ENCODE measurements at regions not wholly inside any gene's neighbourhood (a gene's known extent, or its start where the extent isn't known, plus 50 kb on each side); places are given as distances from the start of the nearest gene placed in this dataset.

- TF ChIP-seq BCL11A (IDR thresholded peaks at IDR 0.05; ENCODE audit: low read depth, low read length): no peak
- TF ChIP-seq POU2F2 (IDR thresholded peaks at IDR 0.05; ENCODE audit: borderline replicate concordance, low read depth, low read length): no peak
- TF ChIP-seq FOXK2 (IDR thresholded peaks at IDR 0.05): no peak
- no peak for TF ChIP-seq BRCA1 (IDR thresholded peaks at IDR 0.05; ENCODE audit: low read depth, low read length)
- TF ChIP-seq, protein P1, sequence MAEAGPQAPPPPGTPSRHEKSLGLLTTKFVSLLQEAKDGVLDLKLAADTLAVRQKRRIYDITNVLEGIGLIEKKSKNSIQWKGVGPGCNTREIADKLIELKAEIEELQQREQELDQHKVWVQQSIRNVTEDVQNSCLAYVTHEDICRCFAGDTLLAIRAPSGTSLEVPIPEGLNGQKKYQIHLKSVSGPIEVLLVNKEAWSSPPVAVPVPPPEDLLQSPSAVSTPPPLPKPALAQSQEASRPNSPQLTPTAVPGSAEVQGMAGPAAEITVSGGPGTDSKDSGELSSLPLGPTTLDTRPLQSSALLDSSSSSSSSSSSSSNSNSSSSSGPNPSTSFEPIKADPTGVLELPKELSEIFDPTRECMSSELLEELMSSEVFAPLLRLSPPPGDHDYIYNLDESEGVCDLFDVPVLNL (IDR thresholded peaks at IDR 0.05; ENCODE audit: low read depth, low read length): no peak
These were observed 161.8 kb upstream of the B3GALT2 start (continued) for GRCh38 chr1:193348091-193348768.

DNA sequence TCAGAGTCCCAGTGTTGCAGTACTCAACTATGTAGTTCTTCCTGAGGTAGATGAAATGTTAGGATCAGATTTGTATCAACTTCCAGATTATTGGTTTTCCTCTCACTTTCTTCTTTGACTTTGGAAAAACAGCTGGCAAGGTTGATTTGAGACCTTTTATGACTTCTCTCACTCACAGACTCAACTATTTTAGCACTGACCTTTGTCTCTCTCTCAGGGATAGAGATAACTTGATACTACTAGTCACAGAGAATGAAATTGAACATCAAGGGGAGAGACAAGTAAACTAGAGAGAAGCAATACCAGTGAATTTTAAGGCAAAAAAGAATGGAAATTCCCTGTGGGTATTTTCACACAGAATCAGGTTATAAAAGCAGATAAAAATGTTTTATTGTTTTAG is 159.7 kb upstream of the B3GALT2 start:
- no peaks in the 10 kb centered on the region for H3K9me3 ChIP-seq (replicated peaks; ENCODE audit: control insufficient read depth, insufficient read depth, low read length)
- ChIA-PET CTCF (interaction anchor here (0.7 to 1.2 kb wide), 3 partner anchors 9 to 1011 kb away, joined by 3 read pairs; no protein-coding TSS in a partner anchor), POLR2A (no interaction called here), RAD21 (ENCODE audit: unreplicated experiment) (no interaction called here), SMC1A (ENCODE audit: uncharacterized antibody, unreplicated experiment) (no interaction called here)
- no peak overlapping the region for H3K4me3 ChIP-seq
- no peak for FAIRE-seq
- no peaks in the 10 kb centered on the region for H3K36me3 ChIP-seq (ENCODE audit: control insufficient read depth in 2 of 2, insufficient read depth in 2 of 2, low read length in 1 of 2)
- no peaks in the 10 kb centered on the region for H4K20me1 ChIP-seq (ENCODE audit: control insufficient read depth, insufficient read depth)
- no peaks in the 10 kb centered on the region for H3K27me3 ChIP-seq (replicated peaks in 1 of 2; ENCODE audit: control insufficient read depth in 2 of 2, insufficient read depth in 2 of 2, low read length in 1 of 2)
- no peak overlapping the region for H2AFZ ChIP-seq (ENCODE audit: control insufficient read depth, low read depth, low read length)
- in situ Hi-C loops (cut with MboI) (no loop called here), intact Hi-C loops (cut with micrococcal nuclease; ENCODE audit: unreplicated experiment) (no loop called here)
- ATAC-seq: no peak
- TF ChIP-seq ZZZ3 (IDR thresholded peaks at IDR 0.05; ENCODE audit: control insufficient read depth, insufficient read length, low read depth): no peak
- TF ChIP-seq SMC3 (IDR thresholded peaks at IDR 0.05; ENCODE audit: borderline replicate concordance, low read length): no peak
- no peak for TF ChIP-seq NFYB (IDR thresholded peaks at IDR 0.05; ENCODE audit: insufficient read depth, low read depth, low read length)
- no peak for TF ChIP-seq IKZF2 (IDR thresholded peaks at IDR 0.05)
- no peak for TF ChIP-seq TCF7 (IDR thresholded peaks at IDR 0.05; ENCODE audit: borderline replicate concordance)
- no peak for TF ChIP-seq STAT3 (IDR thresholded peaks at IDR 0.05; ENCODE audit: low read depth, low read length)
- TF ChIP-seq, protein P2, sequence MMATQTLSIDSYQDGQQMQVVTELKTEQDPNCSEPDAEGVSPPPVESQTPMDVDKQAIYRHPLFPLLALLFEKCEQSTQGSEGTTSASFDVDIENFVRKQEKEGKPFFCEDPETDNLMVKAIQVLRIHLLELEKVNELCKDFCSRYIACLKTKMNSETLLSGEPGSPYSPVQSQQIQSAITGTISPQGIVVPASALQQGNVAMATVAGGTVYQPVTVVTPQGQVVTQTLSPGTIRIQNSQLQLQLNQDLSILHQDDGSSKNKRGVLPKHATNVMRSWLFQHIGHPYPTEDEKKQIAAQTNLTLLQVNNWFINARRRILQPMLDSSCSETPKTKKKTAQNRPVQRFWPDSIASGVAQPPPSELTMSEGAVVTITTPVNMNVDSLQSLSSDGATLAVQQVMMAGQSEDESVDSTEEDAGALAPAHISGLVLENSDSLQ (IDR thresholded peaks at IDR 0.05): no peak
- no peak for TF ChIP-seq FOXM1 (IDR thresholded peaks at IDR 0.05; ENCODE audit: low read depth, low read length)
- TF ChIP-seq HCFC1 (IDR thresholded peaks at IDR 0.05; ENCODE audit: low read length): no peak
- no peak for TF ChIP-seq SP1 (IDR thresholded peaks at IDR 0.05; ENCODE audit: low read depth, low read length)
- no peak for TF ChIP-seq HDGF (IDR thresholded peaks at IDR 0.05)
- TF ChIP-seq ELK1 (IDR thresholded peaks at IDR 0.05; ENCODE audit: low read depth, low read length): no peak
- no peak for TF ChIP-seq IRF3 (IDR thresholded peaks at IDR 0.05)
- no peak overlapping the region for H3K27ac ChIP-seq (ENCODE audit: control insufficient read depth, insufficient read depth)
- H3K4me2 ChIP-seq (ENCODE audit: control insufficient read depth, insufficient read depth): no peak overlapping the region
- no peaks in the 10 kb centered on the region for H3K79me2 ChIP-seq (ENCODE audit: control insufficient read depth, insufficient read depth, low read length)
- no peaks in the 10 kb centered on the region for H3K4me1 ChIP-seq (ENCODE audit: control insufficient read depth, insufficient read depth, low read length)
- no peak overlapping the region for H3K9ac ChIP-seq (ENCODE audit: control insufficient read depth, insufficient read depth, low read length)
- DNase-seq (ENCODE audit: low read depth, low spot score): no peak
- BruUV-seq (replicated peaks): no TSS peak
